Eye (tissue), 1 donor: ENCODE measurements at regions not wholly inside any gene's neighbourhood (a gene's known extent, or its start where the extent isn't known, plus 50 kb on each side); places are given as distances from the start of the nearest gene placed in this dataset.
A peak's percentile ranks its signal among the peaks of the same experiment; 100 is the strongest.

ENCODE experiments used
- DNase-seq: peaks from one replicate; pipeline ENCODE4 v3.0.0-alpha.2; 2015

- peak; percentile 37 for DNase-seq
Observed at GRCh38 chr2:71787476-71788185, 334.3 kb downstream of the DYSF start.

DNA sequence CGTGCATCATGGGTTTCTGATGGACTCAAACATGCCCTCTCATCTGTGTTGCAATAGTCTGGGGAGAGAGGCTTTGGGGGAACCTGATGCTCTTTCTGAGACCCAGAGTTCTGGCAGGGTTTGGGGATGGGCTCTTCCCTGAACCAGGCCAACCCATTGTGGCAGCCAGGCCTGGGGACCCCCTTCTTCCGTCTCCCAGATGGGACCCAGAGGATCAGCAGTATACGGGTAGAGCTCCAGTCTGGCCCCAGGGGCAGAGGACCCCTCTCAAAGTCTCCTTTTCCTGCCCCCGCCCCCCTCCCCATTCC is 333.7 kb downstream of the DYSF start:
- no peak for DNase-seq

- DNase-seq = no peak
Observed at GRCh38 chr2:71786291-71787107, 333.1 kb downstream of the DYSF start.

- DNase-seq = no peak
Observed at GRCh38 chr2:71785516-71785981, 332.2 kb downstream of the DYSF start.

GRCh38 chr2:71784734-71785511 is 331.6 kb downstream of the DYSF start:
- DNase-seq = no peak

- no peak for DNase-seq
Observed at GRCh38 chr2:71783815-71784214, 330.5 kb downstream of the DYSF start.

- no peak for DNase-seq
Observed at GRCh38 chr2:71783215-71783614, 329.9 kb downstream of the DYSF start.

DNA sequence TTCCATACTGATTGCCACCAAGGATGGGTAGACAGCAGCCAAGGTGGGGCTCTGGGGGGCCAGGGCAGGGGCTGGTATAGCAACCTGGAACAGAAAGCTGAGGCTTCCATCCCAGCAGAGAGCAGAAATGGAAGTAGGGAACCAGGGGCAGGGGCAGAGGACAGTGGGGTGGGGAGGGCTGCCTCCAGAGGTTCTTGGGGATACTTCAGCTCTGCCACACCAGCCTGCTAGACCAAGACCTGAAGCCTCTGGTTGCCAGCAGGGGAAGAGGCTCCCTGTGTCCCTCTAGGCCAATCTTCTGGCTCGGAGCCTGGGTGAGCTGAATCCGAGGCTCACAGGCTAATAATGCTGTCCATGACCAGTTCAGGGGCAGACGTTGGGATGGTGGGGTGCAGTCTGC is 329.0 kb downstream of the DYSF start:
- DNase-seq = no peak

DNA sequence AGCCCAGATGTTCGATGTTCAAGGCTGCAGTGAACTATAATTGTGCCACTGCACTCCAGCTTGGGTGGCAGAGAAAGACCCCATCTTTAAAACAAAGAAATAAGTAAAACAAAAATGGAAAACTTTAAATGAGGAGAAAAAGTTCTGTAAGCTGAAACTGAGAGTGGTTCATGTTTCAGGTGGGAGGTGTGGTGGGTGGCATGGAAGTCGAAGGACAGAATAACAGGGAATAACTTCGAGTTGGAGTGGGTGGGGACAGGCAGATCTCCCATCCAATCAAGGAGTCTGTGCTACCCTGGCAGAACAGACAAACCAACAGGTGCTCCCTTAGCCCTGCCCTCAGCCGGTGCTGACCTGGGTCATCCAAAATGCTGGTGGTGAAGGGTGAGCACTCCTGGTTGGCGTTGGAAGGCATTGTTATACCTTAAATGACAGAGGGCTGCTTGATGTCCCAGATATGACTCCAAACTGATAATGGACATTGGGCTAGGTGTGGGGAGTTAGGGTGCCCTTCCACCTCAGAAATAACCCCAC is 328.4 kb downstream of the DYSF start:
- DNase-seq = no peak

DNA sequence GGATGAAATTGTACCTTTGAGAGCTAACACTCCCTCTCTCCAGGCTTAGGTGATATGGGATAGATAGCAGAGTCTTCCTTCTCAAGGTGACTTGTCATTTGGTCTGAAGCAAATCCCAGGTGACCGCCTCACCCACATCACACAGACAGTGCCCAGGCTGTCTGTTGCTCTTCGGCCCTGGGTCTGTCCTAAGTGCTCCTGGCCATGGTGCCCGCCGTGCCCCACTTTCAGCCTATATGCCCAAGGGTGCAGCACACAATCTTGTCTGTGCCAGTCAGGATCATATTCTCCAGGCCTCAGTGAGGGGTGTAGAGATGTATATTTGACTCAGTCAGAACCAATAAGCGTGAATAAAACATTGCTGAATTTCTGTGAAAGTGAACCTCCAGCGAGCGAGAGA is 326.8 kb downstream of the DYSF start:
- DNase-seq = no peak

DNA sequence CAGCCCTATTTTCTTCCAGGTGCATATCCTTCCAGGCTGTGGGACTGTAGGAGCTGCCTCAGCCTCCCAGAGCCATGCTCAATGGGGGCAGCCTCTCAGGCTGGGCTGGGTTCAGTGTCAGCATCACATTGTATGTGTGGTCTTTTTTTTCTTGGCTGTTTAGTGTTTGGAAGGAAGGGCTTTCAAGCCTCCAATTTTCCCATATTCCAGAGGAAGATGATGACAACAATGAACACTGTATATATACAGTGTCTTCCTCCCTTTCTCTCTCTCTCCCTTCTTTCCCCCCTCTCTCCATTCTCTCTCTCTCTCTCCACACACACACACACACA is 326.4 kb downstream of the DYSF start:
- no peak for DNase-seq

DNA sequence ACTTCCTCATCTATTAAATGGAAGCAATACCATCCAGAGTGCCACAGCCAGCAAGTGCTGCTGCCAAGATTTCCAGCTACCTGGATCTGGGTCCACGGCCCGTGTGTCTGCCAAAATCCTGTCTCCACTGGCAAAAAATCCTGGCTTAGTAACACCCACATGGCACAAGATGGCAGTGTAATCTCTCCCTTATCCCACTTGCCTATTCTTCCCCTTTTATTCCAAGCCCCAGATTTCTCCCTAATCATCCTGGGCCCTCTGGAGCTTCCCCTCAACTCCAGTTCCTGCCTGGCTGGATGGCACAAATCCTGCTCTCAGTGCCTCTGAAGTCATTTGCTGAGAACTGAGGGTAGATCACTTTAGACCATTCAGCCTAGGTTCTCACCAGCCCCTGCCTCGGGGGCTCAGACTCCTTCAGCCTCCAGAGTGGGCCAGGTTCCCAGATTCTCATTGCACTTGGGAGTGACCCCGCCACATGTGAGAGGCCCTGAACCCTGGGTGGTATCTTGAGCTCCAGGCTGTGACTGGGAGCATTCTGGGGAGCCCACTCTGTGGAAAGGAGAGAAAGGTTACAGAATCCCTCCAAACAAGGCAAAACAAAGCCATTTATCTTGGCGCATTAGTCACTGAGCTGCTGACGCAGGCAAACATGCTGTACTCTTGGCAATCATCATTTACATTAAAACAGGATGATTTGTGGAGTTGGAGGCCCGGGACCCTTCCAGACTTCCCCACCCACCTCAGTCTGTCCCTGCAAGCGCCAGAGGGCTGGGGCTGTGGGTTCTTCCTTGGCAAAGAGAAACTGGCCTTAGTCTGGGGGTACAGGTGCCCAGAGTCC is 325.8 kb downstream of the DYSF start:
- no peak for DNase-seq

DNA sequence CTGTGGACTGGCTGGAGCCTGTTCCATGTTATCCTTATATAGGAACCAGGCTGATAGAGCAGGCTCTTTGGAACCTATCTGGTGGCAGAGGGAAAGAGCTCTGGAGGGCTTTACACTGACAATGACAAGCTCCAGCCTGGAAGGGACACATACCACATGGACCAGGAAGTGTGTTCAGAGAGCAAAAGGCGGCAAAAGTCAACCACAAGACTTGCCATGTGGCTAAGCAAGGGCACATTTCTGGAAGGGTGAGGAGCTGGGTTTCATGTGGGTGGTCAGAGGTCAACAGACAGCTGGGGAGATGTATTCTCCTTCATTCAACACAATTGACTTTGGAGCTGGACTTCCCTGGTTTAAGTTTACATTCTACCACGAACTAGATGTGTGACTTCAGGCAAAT is 325.2 kb downstream of the DYSF start:
- DNase-seq = no peak

DNA sequence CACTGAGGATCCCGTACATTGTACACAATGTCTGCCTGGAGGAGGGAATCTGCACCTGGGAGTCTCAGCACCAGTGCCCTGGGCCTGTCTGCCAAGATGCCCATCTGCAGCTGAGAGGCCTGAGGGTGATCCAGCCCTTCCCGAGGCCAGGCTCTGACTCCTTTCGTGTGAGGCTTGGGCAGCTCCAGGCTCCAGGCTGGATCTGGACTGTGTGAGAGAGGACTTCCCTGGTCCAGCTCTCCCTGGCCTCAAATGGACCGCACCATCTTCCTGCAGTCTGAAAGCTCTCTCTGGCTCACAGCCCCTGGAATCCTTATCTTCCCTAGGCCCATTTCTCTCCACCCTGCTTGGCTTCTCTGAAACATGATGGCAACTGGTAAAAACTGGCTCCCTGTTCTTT is 324.6 kb downstream of the DYSF start:
- no peak for DNase-seq

GRCh38 chr2:71776227-71776626 is 322.9 kb downstream of the DYSF start:
- DNase-seq = no peak

DNA sequence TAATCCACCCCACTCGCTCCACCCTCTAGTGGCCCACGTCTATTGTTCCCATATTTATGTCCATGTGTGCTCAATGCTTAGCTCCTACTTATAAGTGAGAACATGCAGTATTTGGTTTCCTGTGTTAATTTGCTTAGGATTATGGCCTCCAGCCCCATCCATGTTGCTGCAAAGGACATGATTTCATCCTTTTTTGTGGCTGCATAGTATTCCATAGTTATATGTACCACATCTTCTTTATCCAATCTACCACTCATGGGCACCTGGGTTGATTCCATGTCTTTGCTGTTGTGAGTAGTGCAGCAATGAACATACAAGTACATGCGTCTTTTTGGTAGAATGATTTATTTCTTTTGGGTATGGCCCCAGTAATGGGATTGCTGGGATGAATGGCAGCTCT is 319.9 kb downstream of the DYSF start:
- DNase-seq = no peak

- DNase-seq = no peak
Observed at GRCh38 chr2:71772510-71773172, 319.3 kb downstream of the DYSF start.

- no peak for DNase-seq
Observed at GRCh38 chr2:71767663-71768062, 314.3 kb downstream of the DYSF start.

DNA sequence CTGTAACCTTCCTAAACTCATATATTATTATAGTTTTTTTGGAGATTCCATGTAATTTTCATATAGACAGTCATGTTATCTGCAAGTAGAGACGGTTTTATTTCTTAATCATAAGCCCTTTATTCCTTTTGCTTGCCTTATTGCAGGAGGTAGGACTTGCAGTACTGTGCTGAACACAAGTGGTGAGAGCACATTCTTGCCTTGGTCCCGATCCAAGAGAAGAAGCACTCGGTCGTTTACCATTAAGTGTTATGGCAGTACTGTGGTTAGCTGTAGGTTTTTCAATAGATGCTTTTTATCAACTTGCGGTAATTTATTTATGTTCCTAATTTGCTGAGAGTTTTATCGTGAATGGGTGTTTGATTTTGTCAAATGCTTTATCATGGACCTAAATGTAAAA is 305.7 kb downstream of the DYSF start:
- no peak for DNase-seq

DNA sequence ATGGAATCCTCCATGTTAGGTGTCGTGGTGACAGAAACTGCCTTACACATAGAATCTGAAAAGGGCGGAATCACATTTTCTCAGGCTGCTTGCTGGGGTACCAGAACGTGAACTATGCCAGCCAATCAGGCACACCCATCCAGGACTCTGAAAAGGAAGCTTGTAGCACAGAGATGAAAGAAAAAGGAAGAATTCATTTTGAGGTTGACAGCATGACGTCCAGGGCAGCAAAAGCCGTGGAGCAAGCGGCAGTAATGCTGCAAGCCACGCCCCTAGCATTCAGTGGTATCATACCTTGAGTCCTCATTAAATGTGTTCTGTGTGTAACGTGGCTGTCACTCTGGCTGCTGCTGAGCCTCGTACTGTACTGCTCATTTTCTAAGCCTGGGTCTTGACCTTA is 304.0 kb downstream of the DYSF start:
- no peak for DNase-seq

DNA sequence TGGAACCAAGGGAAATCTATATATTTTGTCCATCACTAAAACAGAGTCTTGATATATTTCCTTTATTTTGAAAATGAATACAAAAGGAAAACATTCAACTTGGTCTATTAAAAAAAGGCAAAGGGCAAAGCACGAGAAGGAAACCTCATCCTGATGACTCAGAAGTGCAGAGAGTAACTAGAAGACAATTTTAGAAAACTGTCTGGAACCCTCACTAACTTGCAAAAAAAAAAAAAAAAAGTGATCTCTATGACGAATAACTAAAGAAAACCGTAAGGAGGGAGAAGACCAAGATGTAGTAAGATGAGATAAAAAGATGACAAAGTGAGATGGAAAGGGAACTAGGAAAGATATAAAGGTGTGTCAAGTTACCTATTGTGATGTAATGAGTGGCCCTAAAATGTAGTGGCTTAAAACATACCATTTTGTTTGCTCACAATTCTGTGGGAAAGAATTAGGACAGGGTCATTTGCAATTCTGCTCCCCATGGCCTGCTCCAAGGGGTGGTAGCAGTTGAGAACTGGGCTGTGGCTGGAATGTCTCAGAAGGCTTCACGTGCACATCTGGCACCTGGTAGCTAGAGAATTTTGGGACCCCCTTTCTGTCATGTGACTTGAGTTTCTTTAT is 303.0 kb downstream of the DYSF start:
- no peak for DNase-seq

- no peak for DNase-seq
Observed at GRCh38 chr2:71751590-71751989, 298.2 kb downstream of the DYSF start.
